ENCODE measurements at regions not wholly inside any gene's neighbourhood (a gene's known extent, or its start where the extent isn't known, plus 50 kb on each side); places are given as distances from the start of the nearest gene placed in this dataset.

GRCh38 chr9:86534572-86535258, 180.5 kb upstream of the TUT7 start:
- intact Hi-C loops (cut with micrococcal nuclease), result no loop called here
- no peak overlapping the region for H3K14ac ChIP-seq (replicated peaks; ENCODE audit: low read depth, low read length)
- peaks cover 2% of the 10 kb centered on the region; the same call in 1 of the 2 replicates for H3K9me3 ChIP-seq (ENCODE audit: control insufficient read depth, insufficient read depth, low read length)
- no peak overlapping the region for H2BK20ac ChIP-seq (ENCODE audit: low read depth, low read length)
- H2AK9ac ChIP-seq (replicated peaks; ENCODE audit: low read depth, low read length, poor library complexity), result no peak overlapping the region
- POLR2A ChIA-PET (ENCODE audit: unreplicated experiment), result no interaction called here
- H2AK5ac ChIP-seq (ENCODE audit: low read depth, low read length), result no peak overlapping the region
- no peak overlapping the region for H3K56ac ChIP-seq (ENCODE audit: extremely low read depth, insufficient read depth, low read length)
- 0 out of 2 replicates have a peak, but pooled peaks cover 3% of the 10 kb centered on the region for H3K9me1 ChIP-seq (ENCODE audit: insufficient read depth, low read length)
- DNase-seq (peak; percentile 83), ATAC-seq (ENCODE audit: low read depth) (peak; percentile 73)
- H3K9ac ChIP-seq (ENCODE audit: low read depth, low read length), result no peak overlapping the region
- H4K91ac ChIP-seq (ENCODE audit: insufficient read depth, low read depth, low read length), result no peak overlapping the region
- in situ Hi-C loops (cut with MboI; ENCODE audit: low sequenced_read_pairs), result no loop called here
- CTCF ChIA-PET, result interaction anchor here (0.7 kb wide), 1 partner anchor 60 kb away, joined by 4 read pairs; no protein-coding TSS in a partner anchor
- no peak overlapping the region for H3K4me3 ChIP-seq (ENCODE audit: insufficient read depth, low read depth, low read length)
- no peaks in the 10 kb centered on the region for H3K27me3 ChIP-seq (ENCODE audit: control insufficient read depth, insufficient read depth, low read length)
- peak overlapping the region; percentile 67 for H2BK5ac ChIP-seq (ENCODE audit: low read depth, low read length, poor library complexity, severe bottlenecking)
- H3K36me3 ChIP-seq (ENCODE audit: control insufficient read depth, insufficient read depth, low read length), result no peaks in the 10 kb centered on the region
- no peak overlapping the region for H3K4ac ChIP-seq (ENCODE audit: low read depth, low read length)
- dilution Hi-C loops (cut with HindIII; ENCODE audit: low sequenced_read_pairs, unreplicated experiment), result no loop called here
- BruUV-seq (replicated peaks), result no TSS peak
- peak overlapping the region; percentile 30; the same call in 1 of the 2 replicates for H4K5ac ChIP-seq (ENCODE audit: low read depth, low read length)
- no peak overlapping the region for H3K23ac ChIP-seq (ENCODE audit: low read depth, low read length)
- peaks cover 7% of the 10 kb centered on the region; the same call in 1 of the 2 replicates for H3K4me1 ChIP-seq (ENCODE audit: control insufficient read depth, insufficient read depth, low read length)
- peak; percentile 94 for TF ChIP-seq CEBPB (IDR thresholded peaks at IDR 0.05; ENCODE audit: low read depth, low read length)
- TF ChIP-seq RCOR1 (IDR thresholded peaks at IDR 0.05; ENCODE audit: insufficient replicate concordance, low read length), result no peak
- no CpG with 5 or more reads among the region's 4 CpGs for WGBS, 2 experiments (ENCODE audit: extremely low coverage in 2 of 2, insufficient read length in 1 of 2)
- no peaks in the 10 kb centered on the region for H4K20me1 ChIP-seq (ENCODE audit: insufficient read depth, low read length)
- H3K79me1 ChIP-seq (ENCODE audit: low read depth in 1 of 2, low read length in 2 of 2), result no peaks in the 10 kb centered on the region
- H2AFZ ChIP-seq (replicated peaks; ENCODE audit: low read length, poor library complexity), result no peak overlapping the region
- no peak overlapping the region for H4K8ac ChIP-seq (ENCODE audit: low read depth in 2 of 2, low read length in 2 of 2)
- no peak overlapping the region for H3K4me2 ChIP-seq (ENCODE audit: low read depth, low read length)
- H2BK120ac ChIP-seq (ENCODE audit: low read depth, low read length), result no peak overlapping the region
- H3K18ac ChIP-seq (ENCODE audit: low read depth, low read length), result peak overlapping the region; percentile 25; the same call in 1 of the 2 replicates
- H2BK15ac ChIP-seq (ENCODE audit: low read depth, low read length), result no peak overlapping the region
- H3K27ac ChIP-seq (ENCODE audit: insufficient read depth, low read length), result peak overlapping the region; percentile 91; the same call in 1 of the 2 replicates
